Urinary bladder (tissue), 3 donors: ENCODE measurements at regions not wholly inside any gene's neighbourhood (a gene's known extent, or its start where the extent isn't known, plus 50 kb on each side); places are given as distances from the start of the nearest gene placed in this dataset.

Experiments used
- DNase-seq: peaks from one replicate; pipeline ENCODE4 v3.0.0-alpha.2; 2015; ENCODE audit errors: extremely low spot score
- H3K27ac ChIP-seq: one replicate; pipeline ENCODE4 v1.5.1; 2013; ENCODE audit warnings: low read depth, mild to moderate bottlenecking, moderate library complexity
- H3K36me3 ChIP-seq: one replicate; pipeline ENCODE4 v1.6.1; 2013; ENCODE audit warnings: mild to moderate bottlenecking, moderate library complexity; ENCODE audit not compliant: insufficient read depth
- H3K4me1 ChIP-seq: one replicate; pipeline ENCODE4 v1.6.1; 2013; ENCODE audit warnings: mild to moderate bottlenecking, moderate library complexity; ENCODE audit not compliant: insufficient read depth
- H3K4me3 ChIP-seq: one replicate; pipeline ENCODE4 v1.5.1; 2013; ENCODE audit warnings: low read depth, low read length
- WGBS: extraction: QIAGEN DNeasy Blood & Tissue Kit; methylation state at CpG from one replicate; pipeline ENCODE4 v1.1.7; 2013; 5-methylcytosine and 5-hydroxymethylcytosine counted together
- donor health status: healthy with polysubstance abuse.
- donor health status: healthy.

- Histone ChIP-seq H3K36me3 (no peaks in the 10 kb centered on the region), H3K4me1 (no peaks in the 10 kb centered on the region), H3K27ac (no peak overlapping the region), H3K4me3 (no peak overlapping the region)
- no peak for DNase-seq
- WGBS, result 70% methylated on average over 9 of the region's 9 CpGs
Observed at GRCh38 chr5:61673007-61673735, 341.1 kb downstream of the ZSWIM6 start.

- DNase-seq, result no peak
- 84% methylated on average over 4 of the region's 4 CpGs for WGBS
- Histone ChIP-seq H3K36me3 (no peaks in the 10 kb centered on the region), H3K4me1 (no peaks in the 10 kb centered on the region), H3K4me3 (no peak overlapping the region), H3K27ac (no peak overlapping the region)
Observed at GRCh38 chr5:61674378-61674777, 342.3 kb downstream of the ZSWIM6 start.

GRCh38 chr5:61675015-61675692, 343.1 kb downstream of the ZSWIM6 start:
- no peak overlapping the region for H3K27ac ChIP-seq
- H3K36me3 ChIP-seq, result no peaks in the 10 kb centered on the region
- no peak overlapping the region for H3K4me3 ChIP-seq
- WGBS, result 93% methylated on average over 5 of the region's 5 CpGs
- no peak for DNase-seq
- H3K4me1 ChIP-seq, result no peaks in the 10 kb centered on the region

GRCh38 chr5:61677220-61677619, 345.2 kb downstream of the ZSWIM6 start:
- 88% methylated on average over 2 of the region's 2 CpGs for WGBS
- H3K4me1 ChIP-seq, result no peaks in the 10 kb centered on the region
- no peak for DNase-seq
- no peak overlapping the region for H3K4me3 ChIP-seq
- no peaks in the 10 kb centered on the region for H3K36me3 ChIP-seq
- H3K27ac ChIP-seq, result no peak overlapping the region

GRCh38 chr5:61678966-61679365, 346.9 kb downstream of the ZSWIM6 start:
- H3K4me3 ChIP-seq, result no peak overlapping the region
- no peaks in the 10 kb centered on the region for H3K36me3 ChIP-seq
- no peak for DNase-seq
- H3K4me1 ChIP-seq, result no peaks in the 10 kb centered on the region
- H3K27ac ChIP-seq, result no peak overlapping the region
- WGBS, result 83% methylated on average over 4 of the region's 4 CpGs

- Histone ChIP-seq H3K27ac (no peak overlapping the region), H3K4me1 (no peaks in the 10 kb centered on the region), H3K4me3 (no peak overlapping the region), H3K36me3 (no peaks in the 10 kb centered on the region)
- no peak for DNase-seq
- WGBS, result 76% methylated on average over 3 of the region's 3 CpGs
Observed at GRCh38 chr5:61679562-61679961, 347.5 kb downstream of the ZSWIM6 start.

- no peak overlapping the region for H3K27ac ChIP-seq
- no peaks in the 10 kb centered on the region for H3K4me1 ChIP-seq
- no peak for DNase-seq
- H3K4me3 ChIP-seq, result no peak overlapping the region
- H3K36me3 ChIP-seq, result no peaks in the 10 kb centered on the region
- WGBS, result 88% methylated on average over 2 of the region's 2 CpGs
Observed at GRCh38 chr5:61680247-61680646, 348.2 kb downstream of the ZSWIM6 start.

- DNase-seq, result no peak
- no peaks in the 10 kb centered on the region for H3K36me3 ChIP-seq
- 78% methylated on average over 5 of the region's 5 CpGs for WGBS
- H3K4me1 ChIP-seq, result no peaks in the 10 kb centered on the region
- H3K27ac ChIP-seq, result no peak overlapping the region
- no peak overlapping the region for H3K4me3 ChIP-seq
Observed at GRCh38 chr5:61683148-61683547, 351.1 kb downstream of the ZSWIM6 start.

- no peak overlapping the region for H3K4me3 ChIP-seq
- H3K36me3 ChIP-seq, result no peaks in the 10 kb centered on the region
- H3K27ac ChIP-seq, result no peak overlapping the region
- 87% methylated on average over 2 of the region's 2 CpGs for WGBS
- no peaks in the 10 kb centered on the region for H3K4me1 ChIP-seq
- DNase-seq, result no peak
Observed at GRCh38 chr5:61683926-61684325, 351.9 kb downstream of the ZSWIM6 start.

- WGBS, result 57% methylated on average over 5 of the region's 5 CpGs
- Histone ChIP-seq H3K4me1 (no peaks in the 10 kb centered on the region), H3K4me3 (no peak overlapping the region), H3K27ac (no peak overlapping the region), H3K36me3 (no peaks in the 10 kb centered on the region)
- DNase-seq, result no peak
Observed at GRCh38 chr5:61686491-61687257, 354.6 kb downstream of the ZSWIM6 start.

GRCh38 chr5:61687371-61687770, 355.3 kb downstream of the ZSWIM6 start:
- no peak overlapping the region for H3K27ac ChIP-seq
- H3K36me3 ChIP-seq, result no peaks in the 10 kb centered on the region
- no peak for DNase-seq
- WGBS, result 41% methylated on average over 5 of the region's 5 CpGs
- H3K4me3 ChIP-seq, result no peak overlapping the region
- no peaks in the 10 kb centered on the region for H3K4me1 ChIP-seq

- no peak for DNase-seq
- Histone ChIP-seq H3K27ac (no peak overlapping the region), H3K36me3 (no peaks in the 10 kb centered on the region), H3K4me3 (no peak overlapping the region), H3K4me1 (no peaks in the 10 kb centered on the region)
- WGBS, result 62% methylated on average over 3 of the region's 3 CpGs
Observed at GRCh38 chr5:61689153-61689846, 357.2 kb downstream of the ZSWIM6 start.

- no peak overlapping the region for H3K27ac ChIP-seq
- 70% methylated on average over 15 of the region's 15 CpGs for WGBS
- DNase-seq, result no peak
- no peak overlapping the region for H3K4me3 ChIP-seq
- no peaks in the 10 kb centered on the region for H3K4me1 ChIP-seq
- no peaks in the 10 kb centered on the region for H3K36me3 ChIP-seq
Observed at GRCh38 chr5:61697809-61698558, 365.9 kb downstream of the ZSWIM6 start.
